Lower leg skin (tissue), 4 donors: ENCODE measurements at regions not wholly inside any gene's neighbourhood (a gene's known extent, or its start where the extent isn't known, plus 50 kb on each side); places are given as distances from the start of the nearest gene placed in this dataset.

Experiments used
- DNase-seq, 2 donors: peaks; one replicate each; pipeline ENCODE4 v3.0.0-alpha.2; 2019; ENCODE audit warnings: low spot score in 2 of 2
- H3K4me3 ChIP-seq: fragments of 200-600 bp; sonication (generic); 2 replicates; pipeline ENCODE4 v1.5.1; 2017; ENCODE audit warnings: mild to moderate bottlenecking, low read depth; ENCODE audit not compliant: poor library complexity, severe bottlenecking
- CTCF ChIP-seq, 3 donors: fragments of 450-650 bp; IDR thresholded peaks; one replicate each; pipeline ENCODE4 v1.5.1; 2016; ENCODE audit warnings: antibody characterized with exemption in 3 of 3, mild to moderate bottlenecking in 3 of 3, moderate library complexity in 2 of 3
- POLR2A ChIP-seq, 2 donors: fragments of 450-650 bp; IDR thresholded peaks; one replicate each; pipeline ENCODE4 v1.6.1; 2016 to 2017; ENCODE audit warnings: antibody characterized with exemption in 2 of 2, mild to moderate bottlenecking in 1 of 2, moderate library complexity in 1 of 2
- WGBS, 2 donors: methylation state at CpG; one replicate each; pipeline ENCODE4 v1.1.5; 2018; 5-methylcytosine and 5-hydroxymethylcytosine counted together
- intact Hi-C: fragments of 100-400 bp; cut with DNase I; formaldehyde crosslinking; loops from one replicate; pipeline ENCODE4 v1.15.0; 2023; ENCODE audit warnings: low total_unique reads

GRCh38 chr14:65826946-65827345 is 414.4 kb downstream of the FUT8 start:
- TF ChIP-seq POLR2A (IDR thresholded peaks at IDR 0.05) = no peak
- no peak for TF ChIP-seq CTCF (IDR thresholded peaks at IDR 0.05)
- WGBS, 2 donors = 66 to 67% methylated on average over 6 of the region's 6 CpGs
- intact Hi-C loops = loop anchor here (10.0 kb wide), 1 partner anchor 662 kb away; no protein-coding TSS in a partner anchor

GRCh38 chr14:65827520-65827919 is 415.0 kb downstream of the FUT8 start:
- 69 to 73% methylated on average over 6 of the region's 6 CpGs for WGBS, 2 donors
- TF ChIP-seq POLR2A (IDR thresholded peaks at IDR 0.05) = no peak
- TF ChIP-seq CTCF (IDR thresholded peaks at IDR 0.05) = no peak
- peak in 1 of 2 donors; percentile 54 for DNase-seq
- no peak overlapping the region for H3K4me3 ChIP-seq
- intact Hi-C loops = loop anchor here (10.0 kb wide), 1 partner anchor 663 kb away; no protein-coding TSS in a partner anchor

More at GRCh38 chr14:65826946-65827345, 414.4 kb downstream of the FUT8 start:
- H3K4me3 ChIP-seq = no peak overlapping the region
- peak in 1 of 2 donors; percentile 36 for DNase-seq

- intact Hi-C loops = loop anchor here (10.0 kb wide), 1 partner anchor 664 kb away; no protein-coding TSS in a partner anchor
- TF ChIP-seq CTCF (IDR thresholded peaks at IDR 0.05) (no peak), POLR2A (IDR thresholded peaks at IDR 0.05) (no peak)
- 69 to 83% methylated on average over 4 of the region's 4 CpGs for WGBS, 2 donors
- no peak overlapping the region for H3K4me3 ChIP-seq
- no peak for DNase-seq
These were observed 415.9 kb downstream of the FUT8 start for GRCh38 chr14:65828396-65828795.

- no peak for TF ChIP-seq CTCF (IDR thresholded peaks at IDR 0.05)
- no peak for TF ChIP-seq POLR2A (IDR thresholded peaks at IDR 0.05)
- intact Hi-C loops = no loop called here
- H3K4me3 ChIP-seq = no peak overlapping the region
- WGBS, 2 donors = 40 to 45% methylated on average over 10 of the region's 10 CpGs
- DNase-seq = peak; percentile 30 to 39
These were observed 420.1 kb downstream of the FUT8 start for GRCh38 chr14:65832431-65833266.

- peak; percentile 27 to 81 for DNase-seq
- intact Hi-C loops = no loop called here
- TF ChIP-seq POLR2A (IDR thresholded peaks at IDR 0.05) (no peak), CTCF (IDR thresholded peaks at IDR 0.05) (no peak)
- WGBS, 2 donors = 62 to 72% methylated on average over 11 of the region's 11 CpGs
- no peak overlapping the region for H3K4me3 ChIP-seq
These were observed 420.8 kb downstream of the FUT8 start for GRCh38 chr14:65833267-65833880.
